Activated T-helper 1 cell treated with anti-CD3 and anti-CD28 coated beads, Interleukin-12 subunit alpha, Interleukin-12 subunit beta, Interleukin-2, Interleukin-4 antibody, amounts not matched to agents 30 ng/mL and 10 ng/mL and 1 ng/mL, durations not matched to agents 14 hours and 24 hours and 36 hours (primary cell): ENCODE measurements at regions not wholly inside any gene's neighbourhood (a gene's known extent, or its start where the extent isn't known, plus 50 kb on each side); places are given as distances from the start of the nearest gene placed in this dataset.

Source experiments
- DNase-seq: peaks from one replicate; pipeline ENCODE4 v3.0.0; 2021; ENCODE audit warnings: low spot score
- H3K27ac Mint-ChIP-seq: one replicate; pipeline ENCODE4 v1.8.0; 2021; ENCODE audit warnings: mild to moderate bottlenecking, mixed read lengths
- H3K27me3 Mint-ChIP-seq: one replicate; pipeline ENCODE4 v1.8.0; 2022; ENCODE audit warnings: mild to moderate bottlenecking, moderate library complexity, mixed read lengths; ENCODE audit not compliant: insufficient read depth
- H3K36me3 Mint-ChIP-seq: one replicate; pipeline ENCODE4 v1.8.0; 2021; ENCODE audit warnings: low read depth, mixed read lengths
- H3K4me1 Mint-ChIP-seq: one replicate; pipeline ENCODE4 v1.8.0; 2021; ENCODE audit warnings: low read depth, mixed read lengths
- H3K4me3 Mint-ChIP-seq: one replicate; pipeline ENCODE4 v1.8.0; 2021; ENCODE audit warnings: mild to moderate bottlenecking, moderate library complexity, mixed read lengths
- H3K9me3 Mint-ChIP-seq: one replicate; pipeline ENCODE4 v1.8.0; 2021; ENCODE audit warnings: mixed read lengths
- intact Hi-C: fragments of 100-400 bp; cut with micrococcal nuclease; formaldehyde crosslinking; loops from one replicate; pipeline ENCODE4 v1.15.1; 2024

DNA sequence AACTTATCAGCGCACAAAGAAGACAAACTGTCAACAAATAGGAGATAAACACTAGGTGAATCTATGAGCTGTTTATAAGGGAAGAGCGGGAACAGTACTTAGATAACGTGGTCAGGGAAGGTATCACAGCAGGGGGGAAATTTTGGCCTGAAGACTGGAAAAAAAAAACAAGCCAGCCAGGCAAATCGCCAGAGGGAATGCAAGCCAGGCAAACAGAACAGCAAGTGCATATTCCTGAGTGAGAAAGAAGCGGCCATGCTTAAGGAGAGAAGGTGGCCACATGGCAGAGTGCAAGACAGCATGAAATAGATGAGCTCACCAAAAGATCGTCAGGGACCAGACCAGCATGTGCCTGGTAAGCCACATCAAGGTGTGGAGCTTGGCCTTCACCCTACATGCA lies 466.5 kb upstream of the ARID1B start:
- Mint-ChIP-seq H3K27me3 (no peaks in the 10 kb centered on the region), H3K4me1 (no peaks in the 10 kb centered on the region), H3K36me3 (no peaks in the 10 kb centered on the region), H3K4me3 (no peak overlapping the region), H3K9me3 (no peaks in the 10 kb centered on the region), H3K27ac (no peak overlapping the region)
- intact Hi-C loops: no loop called here
- DNase-seq: no peak

DNA sequence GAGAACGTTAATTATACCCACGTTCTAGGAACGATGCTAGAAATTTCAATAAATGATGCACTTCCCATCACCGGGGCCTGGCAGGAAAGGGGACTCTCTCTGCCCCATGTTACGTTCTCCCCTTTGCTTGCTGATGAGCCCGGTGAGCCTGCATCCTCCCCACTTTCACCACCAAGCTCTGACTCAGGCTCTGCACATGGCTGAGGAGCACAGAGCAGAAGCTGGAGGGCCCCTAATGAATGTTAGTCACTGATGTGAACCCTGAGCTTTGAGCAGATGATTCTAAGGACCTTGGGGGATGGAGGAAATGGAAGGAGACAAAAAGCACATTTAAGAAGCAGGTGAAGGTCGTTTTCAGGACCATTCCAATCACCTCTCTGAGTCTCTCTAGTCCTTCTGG lies 468.2 kb upstream of the ARID1B start:
- intact Hi-C loops: no loop called here
- H3K27ac Mint-ChIP-seq: no peak overlapping the region
- no peaks in the 10 kb centered on the region for H3K27me3 Mint-ChIP-seq
- no peaks in the 10 kb centered on the region for H3K9me3 Mint-ChIP-seq
- H3K4me3 Mint-ChIP-seq: no peak overlapping the region
- H3K4me1 Mint-ChIP-seq: no peaks in the 10 kb centered on the region
- no peaks in the 10 kb centered on the region for H3K36me3 Mint-ChIP-seq
- DNase-seq: no peak

DNA sequence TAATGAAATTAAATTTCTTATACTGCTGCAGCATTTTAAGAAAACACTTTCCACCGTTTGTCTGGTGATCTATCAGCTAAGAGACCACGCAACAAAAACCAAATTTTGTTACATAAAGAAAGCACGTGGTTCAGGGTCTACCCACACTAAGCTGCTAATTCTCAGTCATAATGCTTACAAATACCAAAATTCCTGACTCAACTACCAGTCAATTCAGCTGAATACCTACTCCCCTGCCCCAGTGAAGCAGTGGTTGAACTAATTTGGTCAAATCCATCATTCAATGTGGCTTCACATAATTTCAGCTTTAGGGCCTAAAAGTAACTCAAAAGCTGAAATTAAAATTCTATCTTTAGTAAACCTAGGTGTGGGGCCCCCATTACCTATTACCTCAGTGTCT lies 468.6 kb upstream of the ARID1B start:
- no peaks in the 10 kb centered on the region for H3K9me3 Mint-ChIP-seq
- H3K36me3 Mint-ChIP-seq: no peaks in the 10 kb centered on the region
- no peak for DNase-seq
- H3K27ac Mint-ChIP-seq: no peak overlapping the region
- no peaks in the 10 kb centered on the region for H3K4me1 Mint-ChIP-seq
- H3K27me3 Mint-ChIP-seq: no peaks in the 10 kb centered on the region
- no peak overlapping the region for H3K4me3 Mint-ChIP-seq
- intact Hi-C loops: no loop called here

DNA sequence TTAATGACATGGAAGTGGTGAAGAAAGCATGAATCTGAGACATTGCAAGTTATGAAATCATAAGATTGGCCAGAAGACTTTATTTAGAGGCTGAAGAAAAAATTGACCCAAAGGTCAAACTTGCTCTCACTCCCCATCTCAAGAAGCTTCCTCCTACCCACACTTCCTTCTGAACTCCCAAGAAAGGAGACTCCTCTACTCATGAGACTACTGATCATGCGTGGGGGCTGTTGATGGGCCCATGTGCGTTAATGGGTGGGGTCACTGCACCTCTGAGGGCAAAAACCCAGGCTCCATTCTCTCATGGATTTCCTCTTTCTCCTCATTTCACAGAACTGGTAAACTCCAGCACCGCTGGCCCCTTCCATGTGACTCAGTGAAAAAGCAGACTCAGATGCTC lies 470.6 kb upstream of the ARID1B start:
- Mint-ChIP-seq H3K27me3 (no peaks in the 10 kb centered on the region), H3K36me3 (no peaks in the 10 kb centered on the region), H3K9me3 (no peaks in the 10 kb centered on the region), H3K4me1 (no peaks in the 10 kb centered on the region), H3K27ac (no peak overlapping the region), H3K4me3 (no peak overlapping the region)
- intact Hi-C loops: no loop called here
- no peak for DNase-seq

DNA sequence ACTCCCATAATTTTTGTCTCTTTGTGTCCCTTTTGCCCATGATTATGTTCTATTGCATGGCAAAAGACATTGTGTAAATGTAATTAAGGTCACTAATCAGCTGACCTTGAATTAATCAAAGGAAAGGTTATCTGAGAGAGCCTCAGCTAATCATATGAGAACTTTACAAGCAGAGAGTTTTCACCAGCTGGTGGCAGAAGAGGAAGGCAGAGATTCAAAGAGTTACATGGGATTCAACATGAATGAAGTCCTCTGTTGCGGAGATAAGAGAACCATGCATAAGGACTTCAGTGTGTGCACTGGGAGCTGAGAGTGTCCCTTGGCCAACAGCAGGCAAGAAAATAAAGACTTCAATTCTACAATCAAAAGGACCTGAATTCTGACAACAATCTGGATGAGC lies 494.1 kb upstream of the ARID1B start:
- H3K4me3 Mint-ChIP-seq: no peak overlapping the region
- H3K36me3 Mint-ChIP-seq: peaks cover under 1% of the 10 kb centered on the region
- intact Hi-C loops: no loop called here
- no peak for DNase-seq
- H3K4me1 Mint-ChIP-seq: no peaks in the 10 kb centered on the region
- H3K27ac Mint-ChIP-seq: no peak overlapping the region
- peaks cover 2% of the 10 kb centered on the region for H3K27me3 Mint-ChIP-seq
- peaks cover 5% of the 10 kb centered on the region for H3K9me3 Mint-ChIP-seq

DNA sequence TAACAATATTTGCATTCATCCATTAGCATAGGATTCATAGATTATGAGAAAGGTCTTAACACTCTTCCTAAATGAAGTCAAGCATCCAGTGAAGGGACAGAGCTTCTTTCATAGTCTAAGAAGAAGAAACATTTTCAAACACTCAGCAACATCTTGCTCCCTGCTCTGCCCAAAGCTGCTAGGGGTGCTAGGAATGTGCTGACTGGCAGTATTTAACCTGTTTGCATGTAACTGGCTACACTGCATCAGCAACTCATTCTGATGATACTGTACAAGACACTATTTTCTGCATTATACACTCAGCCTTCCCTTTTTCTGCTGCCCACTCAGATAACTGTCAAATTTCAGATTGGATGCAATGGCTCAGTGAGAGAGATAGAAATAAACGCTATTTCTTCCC lies 495.1 kb upstream of the ARID1B start:
- H3K36me3 Mint-ChIP-seq: peaks cover 3% of the 10 kb centered on the region
- intact Hi-C loops: no loop called here
- H3K4me3 Mint-ChIP-seq: no peak overlapping the region
- H3K27me3 Mint-ChIP-seq: peaks cover 2% of the 10 kb centered on the region
- no peak overlapping the region for H3K27ac Mint-ChIP-seq
- H3K4me1 Mint-ChIP-seq: no peaks in the 10 kb centered on the region
- DNase-seq: no peak
- H3K9me3 Mint-ChIP-seq: peaks cover 10% of the 10 kb centered on the region

DNA sequence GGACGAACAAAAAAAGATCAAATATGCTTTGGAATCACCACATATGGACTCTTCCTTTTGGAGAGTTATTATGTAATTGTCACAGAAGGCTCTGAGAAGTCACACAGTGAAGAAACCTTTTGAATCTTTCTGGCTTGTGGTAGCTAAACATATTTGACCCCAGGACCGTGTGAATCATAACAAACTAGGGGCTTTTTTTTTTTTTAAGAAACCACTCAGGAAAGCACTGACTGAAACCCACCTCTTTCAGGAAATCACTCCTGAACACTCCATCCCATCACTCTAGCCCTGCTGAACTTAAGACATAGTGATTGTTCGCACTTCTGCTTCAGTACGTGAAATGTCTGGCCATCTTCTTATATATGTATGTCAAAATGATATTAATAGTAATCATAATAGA lies 495.9 kb upstream of the ARID1B start:
- DNase-seq: no peak
- peaks cover 3% of the 10 kb centered on the region for H3K36me3 Mint-ChIP-seq
- no peak overlapping the region for H3K27ac Mint-ChIP-seq
- intact Hi-C loops: no loop called here
- peaks cover 10% of the 10 kb centered on the region for H3K9me3 Mint-ChIP-seq
- H3K27me3 Mint-ChIP-seq: peaks cover 2% of the 10 kb centered on the region
- no peak overlapping the region for H3K4me3 Mint-ChIP-seq
- no peaks in the 10 kb centered on the region for H3K4me1 Mint-ChIP-seq

DNA sequence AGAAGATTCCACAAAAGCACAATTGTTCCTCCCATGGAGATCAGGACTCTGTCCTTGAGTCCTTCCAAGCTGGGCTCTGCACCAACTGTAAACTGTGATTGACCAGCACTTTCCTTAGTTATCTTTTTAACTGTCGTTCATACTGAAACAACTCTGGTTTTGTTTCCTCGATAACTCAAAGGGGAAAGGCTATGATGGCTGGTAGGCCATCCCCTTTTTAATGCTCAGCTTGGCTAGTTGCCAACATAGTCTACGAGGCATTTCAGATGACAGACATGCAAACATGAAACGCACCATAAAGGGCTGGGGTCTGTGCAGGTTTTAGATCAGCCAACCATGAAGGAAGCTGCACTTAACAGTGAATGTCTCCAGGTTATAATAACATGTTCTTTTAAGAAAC lies 497.1 kb upstream of the ARID1B start:
- no peaks in the 10 kb centered on the region for H3K4me1 Mint-ChIP-seq
- H3K4me3 Mint-ChIP-seq: no peak overlapping the region
- peaks cover 10% of the 10 kb centered on the region for H3K9me3 Mint-ChIP-seq
- DNase-seq: no peak
- peaks cover 2% of the 10 kb centered on the region for H3K27me3 Mint-ChIP-seq
- H3K36me3 Mint-ChIP-seq: peaks cover 3% of the 10 kb centered on the region
- intact Hi-C loops: no loop called here
- no peak overlapping the region for H3K27ac Mint-ChIP-seq

DNA sequence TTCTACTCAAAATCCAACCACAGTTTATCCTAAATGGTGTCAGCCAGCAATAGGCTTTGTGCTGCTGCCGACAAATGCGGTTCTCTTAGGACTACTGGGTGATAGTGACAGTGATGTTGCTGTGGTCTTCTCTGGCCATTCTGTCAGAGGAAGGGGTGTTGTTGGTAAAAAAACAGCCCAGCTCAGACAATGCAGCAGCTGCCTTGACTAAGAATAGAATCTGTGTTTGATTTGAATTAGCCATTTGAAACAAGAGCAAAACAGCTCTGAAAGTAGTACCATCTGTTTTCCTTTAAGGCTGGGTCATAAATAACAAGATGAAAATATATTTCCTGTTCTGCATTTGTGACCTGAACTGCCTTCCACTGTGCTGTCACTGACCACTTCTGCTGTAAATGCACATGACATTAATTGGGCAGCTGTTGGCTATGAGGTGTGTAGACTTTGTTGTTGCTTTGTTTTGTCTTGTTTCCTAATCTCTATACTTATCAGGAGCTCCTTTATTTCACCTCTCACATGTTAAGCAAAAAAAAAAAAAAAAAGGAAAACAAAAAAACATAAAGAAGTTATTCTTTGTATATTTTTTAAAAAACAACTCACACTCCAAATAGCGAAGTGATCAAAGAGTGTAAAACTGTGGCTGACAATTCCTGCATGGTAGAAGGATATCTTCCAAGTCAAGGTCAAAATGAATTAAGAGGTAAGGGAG lies 497.8 kb upstream of the ARID1B start:
- no peak for DNase-seq
- peaks cover 2% of the 10 kb centered on the region for H3K27me3 Mint-ChIP-seq
- intact Hi-C loops: no loop called here
- H3K4me1 Mint-ChIP-seq: no peaks in the 10 kb centered on the region
- no peak overlapping the region for H3K27ac Mint-ChIP-seq
- peaks cover 3% of the 10 kb centered on the region for H3K36me3 Mint-ChIP-seq
- no peak overlapping the region for H3K4me3 Mint-ChIP-seq
- H3K9me3 Mint-ChIP-seq: peaks cover 10% of the 10 kb centered on the region

DNA sequence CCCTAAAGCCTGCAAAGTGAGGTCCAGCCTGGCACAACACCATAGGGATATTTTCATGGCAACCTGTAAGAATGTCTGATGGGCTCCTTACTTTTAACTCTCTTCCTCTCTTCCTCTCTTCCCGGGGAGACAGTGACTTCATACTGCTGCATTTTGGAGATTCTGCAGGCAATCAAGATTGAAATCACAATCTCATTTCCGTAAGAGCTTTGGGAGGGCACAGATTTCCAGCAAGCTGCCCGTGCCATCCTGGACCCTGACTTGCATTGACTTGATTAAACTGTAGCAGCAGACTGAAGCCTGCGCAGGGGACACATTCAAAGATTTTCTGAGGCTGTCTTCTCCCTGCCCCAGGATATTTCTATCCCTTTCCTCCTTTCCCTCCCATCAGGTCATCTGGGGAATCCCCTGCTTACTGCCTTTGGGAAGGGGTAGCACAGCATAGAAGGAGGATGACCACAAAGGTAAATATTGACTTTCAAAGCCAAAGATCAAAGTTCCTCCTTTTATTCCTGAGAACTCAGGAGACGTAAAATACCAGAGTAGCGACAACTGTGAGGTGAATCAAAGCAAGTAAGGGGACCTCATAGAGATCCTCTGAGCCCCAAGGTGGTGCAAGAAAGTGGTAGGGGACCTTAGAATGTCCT lies 504.0 kb upstream of the ARID1B start:
- Mint-ChIP-seq H3K27me3 (no peaks in the 10 kb centered on the region), H3K9me3 (peaks cover 5% of the 10 kb centered on the region), H3K36me3 (peaks cover 3% of the 10 kb centered on the region), H3K4me1 (peaks cover 11% of the 10 kb centered on the region), H3K4me3 (no peak overlapping the region), H3K27ac (no peak overlapping the region)
- intact Hi-C loops: no loop called here
- no peak for DNase-seq

DNA sequence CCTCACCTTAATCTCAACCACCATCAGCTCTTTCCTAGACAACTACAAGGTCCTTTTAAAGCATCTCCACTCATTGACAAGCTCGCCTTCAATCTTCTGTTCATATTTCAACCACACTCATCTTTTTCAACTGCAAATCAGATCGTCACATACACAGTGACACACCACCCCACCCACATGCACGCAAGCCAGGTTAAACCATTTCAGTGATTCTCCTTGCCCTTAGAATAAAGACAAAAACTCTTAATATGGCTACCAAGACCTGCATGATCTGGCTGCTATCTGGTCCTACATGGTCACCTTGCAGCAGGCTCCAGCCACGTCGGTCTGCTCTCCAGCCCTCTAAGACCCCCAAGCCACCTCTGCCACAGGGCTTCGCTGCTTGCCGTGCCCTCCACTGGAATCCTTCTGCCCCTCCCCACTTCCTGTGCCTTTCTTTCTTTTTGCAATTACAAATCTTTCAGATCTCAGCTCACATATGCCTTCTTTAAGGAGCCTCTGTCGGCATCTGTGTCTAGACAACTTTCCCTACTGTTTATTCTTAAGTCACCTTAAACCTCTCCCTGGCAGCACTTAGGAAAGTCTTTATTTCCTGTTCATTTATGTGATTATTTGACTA lies 507.3 kb upstream of the ARID1B start:
- intact Hi-C loops: no loop called here

DNA sequence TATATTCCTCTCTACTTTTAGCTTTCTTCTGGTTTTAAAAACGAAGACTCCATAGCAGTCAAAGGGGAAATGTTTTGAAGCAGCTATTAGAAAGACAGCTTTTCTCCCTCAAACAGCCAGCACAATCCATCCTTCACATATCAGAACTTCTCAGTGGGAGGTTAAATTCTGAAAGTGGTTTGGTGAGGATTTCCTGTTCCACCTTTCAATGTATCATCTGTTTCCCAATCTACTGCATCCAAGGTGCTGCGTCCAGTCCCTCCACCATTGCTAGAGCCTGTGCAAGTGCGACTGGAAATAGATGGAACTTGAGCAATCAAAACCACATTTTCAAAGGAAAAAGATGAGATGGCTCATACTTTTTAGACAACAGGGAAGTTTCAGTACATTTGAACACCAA lies 508.3 kb upstream of the ARID1B start:
- H3K9me3 Mint-ChIP-seq: no peaks in the 10 kb centered on the region
- intact Hi-C loops: no loop called here
- DNase-seq: no peak
- H3K36me3 Mint-ChIP-seq: no peaks in the 10 kb centered on the region
- no peak overlapping the region for H3K4me3 Mint-ChIP-seq
- no peaks in the 10 kb centered on the region for H3K27me3 Mint-ChIP-seq
- peaks cover 11% of the 10 kb centered on the region for H3K4me1 Mint-ChIP-seq
- H3K27ac Mint-ChIP-seq: no peak overlapping the region

More for the DNA sequence above, 507.3 kb upstream of the ARID1B start:
- Mint-ChIP-seq H3K4me1 (peaks cover 11% of the 10 kb centered on the region), H3K4me3 (no peak overlapping the region), H3K36me3 (no peaks in the 10 kb centered on the region), H3K27me3 (no peaks in the 10 kb centered on the region), H3K9me3 (no peaks in the 10 kb centered on the region), H3K27ac (no peak overlapping the region)
- DNase-seq: no peak

DNA sequence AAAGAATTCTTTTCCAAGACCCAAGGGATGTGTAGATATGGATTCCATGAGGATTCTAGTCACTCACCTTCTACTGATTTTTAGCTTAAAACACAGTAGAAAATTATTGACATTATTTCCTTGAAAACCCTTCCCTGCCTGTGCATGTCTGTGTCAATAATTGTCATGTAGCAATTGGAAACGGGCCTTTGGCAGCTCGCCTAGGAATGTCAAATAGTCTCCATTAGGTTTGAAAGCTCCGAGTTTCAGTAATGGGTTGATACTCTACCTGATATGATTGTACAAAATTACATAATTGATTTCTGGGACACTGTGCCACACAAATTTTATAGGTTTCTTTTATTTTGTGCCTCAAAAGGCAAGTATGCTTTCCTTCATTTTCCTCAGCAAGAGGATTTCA lies 515.2 kb upstream of the ARID1B start:
- intact Hi-C loops: no loop called here
- H3K4me3 Mint-ChIP-seq: no peak overlapping the region
- no peak overlapping the region for H3K27ac Mint-ChIP-seq
- H3K27me3 Mint-ChIP-seq: no peaks in the 10 kb centered on the region
- no peaks in the 10 kb centered on the region for H3K4me1 Mint-ChIP-seq
- peaks cover 1% of the 10 kb centered on the region for H3K36me3 Mint-ChIP-seq
- peaks cover 4% of the 10 kb centered on the region for H3K9me3 Mint-ChIP-seq
- no peak for DNase-seq
